WTC11 (cell line): ENCODE measurements at regions not wholly inside any gene's neighbourhood (a gene's known extent, or its start where the extent isn't known, plus 50 kb on each side); places are given as distances from the start of the nearest gene placed in this dataset.

Experiments used
- ATAC-seq: fragments of 200-7000 bp; cut with Tn5 transposase; 2 replicates; pipeline ENCODE4 v1.10.0; 2021; ENCODE audit warnings: mild to moderate bottlenecking, moderate library complexity
- CTCF ChIA-PET: fragments of 300-600 bp; sonication (Branson Sonifier 250); formaldehyde crosslinking; loops from one replicate; lab custom pipeline; 2021; ENCODE audit warnings: antibody characterized with exemption; lab: Charles Lee
- POLR2A ChIA-PET: fragments of 350-600 bp; sonication (Branson Sonifier 250); formaldehyde crosslinking; loops from one replicate; lab custom pipeline; 2021; ENCODE audit warnings: antibody characterized with exemption; lab: Charles Lee
- DNase-seq: peaks from one replicate; pipeline ENCODE4 v3.0.0; 2021; ENCODE audit warnings: low spot score
- H3K27ac Mint-ChIP-seq: 2 replicates; pipeline ENCODE4 v1.8.0; 2021; ENCODE audit warnings: mixed read lengths
- H3K27me3 Mint-ChIP-seq: 2 replicates; pipeline ENCODE4 v1.8.0; 2021; ENCODE audit warnings: low read depth, mild to moderate bottlenecking, moderate library complexity, mixed read lengths
- H3K36me3 Mint-ChIP-seq: 2 replicates; pipeline ENCODE4 v1.8.0; 2021; ENCODE audit warnings: mixed read lengths
- H3K4me1 Mint-ChIP-seq: 2 replicates; pipeline ENCODE4 v1.8.0; 2022; ENCODE audit warnings: mixed read lengths
- H3K4me3 Mint-ChIP-seq: 2 replicates; pipeline ENCODE4 v1.8.0; 2021; ENCODE audit warnings: mild to moderate bottlenecking, moderate library complexity, mixed read lengths
- H3K9me3 Mint-ChIP-seq: 2 replicates; pipeline ENCODE4 v1.8.0; 2021; ENCODE audit warnings: mixed read lengths
- E2F4 ChIP-seq: sonication (generic); formaldehyde crosslinking; IDR thresholded peaks from 2 replicates; pipeline ENCODE4 v1.8.1; 2022; ENCODE audit warnings: low read depth, mild to moderate bottlenecking, moderate library complexity, missing genetic modification reagents, borderline replicate concordance
- ESRRA ChIP-seq: sonication (generic); formaldehyde crosslinking; IDR thresholded peaks from 2 replicates; pipeline ENCODE4 v1.8.1; 2022; ENCODE audit warnings: mild to moderate bottlenecking, missing genetic modification reagents, borderline replicate concordance
- FOXJ3 ChIP-seq: sonication (generic); formaldehyde crosslinking; IDR thresholded peaks from 2 replicates; pipeline ENCODE4 v1.9.0; 2021; ENCODE audit warnings: missing genetic modification reagents, mild to moderate bottlenecking, borderline replicate concordance
- FOXK1 ChIP-seq: sonication (generic); formaldehyde crosslinking; IDR thresholded peaks from 2 replicates; pipeline ENCODE4 v1.8.0; 2022; ENCODE audit warnings: mild to moderate bottlenecking, moderate library complexity, missing genetic modification reagents
- FOXP1 ChIP-seq: sonication (generic); formaldehyde crosslinking; IDR thresholded peaks from 2 replicates; pipeline ENCODE4 v1.8.0; 2022; ENCODE audit warnings: missing genetic modification reagents, mild to moderate bottlenecking, moderate library complexity, borderline replicate concordance
- NR3C1 ChIP-seq: sonication (generic); formaldehyde crosslinking; conservative IDR thresholded peaks from 2 replicates; pipeline ENCODE4 v1.8.1; 2023; ENCODE audit warnings: low read depth, mild to moderate bottlenecking, missing genetic modification reagents
- SMAD4 ChIP-seq: sonication (generic); formaldehyde crosslinking; IDR thresholded peaks from 2 replicates; pipeline ENCODE4 v1.8.0; 2022; ENCODE audit warnings: mild to moderate bottlenecking, missing genetic modification reagents
- ZBTB43 ChIP-seq: sonication (generic); formaldehyde crosslinking; IDR thresholded peaks from 2 replicates; pipeline ENCODE4 v1.8.1; 2023; ENCODE audit warnings: mild to moderate bottlenecking, missing genetic modification reagents
- ZNF121 ChIP-seq: sonication (generic); formaldehyde crosslinking; IDR thresholded peaks from 2 replicates; pipeline ENCODE4 v1.8.0; 2023; ENCODE audit warnings: missing genetic modification reagents
- ZNF317 ChIP-seq: sonication (generic); formaldehyde crosslinking; IDR thresholded peaks from 2 replicates; pipeline ENCODE4 v1.8.1; 2023; ENCODE audit warnings: low read depth, mild to moderate bottlenecking, moderate library complexity, missing genetic modification reagents, borderline replicate concordance
- ZNF396 ChIP-seq: fragments of 250-450 bp; sonication (Bioruptor Pico); IDR thresholded peaks from 2 replicates; pipeline ENCODE4 v1.8.0; 2021; ENCODE audit warnings: mild to moderate bottlenecking, moderate library complexity, borderline replicate concordance
- TF ChIP-seq, protein P1 (sequence below): sonication (generic); formaldehyde crosslinking; IDR thresholded peaks from 2 replicates; pipeline ENCODE4 v1.8.1; 2022; ENCODE audit warnings: missing genetic modification reagents, borderline replicate concordance
- TF ChIP-seq, protein P2 (sequence below): sonication (generic); formaldehyde crosslinking; IDR thresholded peaks from 2 replicates; pipeline ENCODE4 v1.8.1; 2022; ENCODE audit warnings: mild to moderate bottlenecking, moderate library complexity, missing genetic modification reagents
- TF ChIP-seq, protein P3 (sequence below): sonication (generic); formaldehyde crosslinking; IDR thresholded peaks from 2 replicates; pipeline ENCODE4 v1.8.1; 2023; ENCODE audit warnings: mild to moderate bottlenecking, missing genetic modification reagents, borderline replicate concordance
- TF ChIP-seq, protein P4 (sequence below): fragments of 250-450 bp; sonication (Bioruptor Pico); IDR thresholded peaks from 2 replicates; pipeline ENCODE4 v1.9.0; 2021; ENCODE audit warnings: moderate library complexity, mild to moderate bottlenecking, inconsistent platforms, borderline replicate concordance
- TF ChIP-seq, protein P5 (sequence below): sonication (generic); formaldehyde crosslinking; IDR thresholded peaks from 2 replicates; pipeline ENCODE4 v1.8.1; 2022; ENCODE audit warnings: mild to moderate bottlenecking, missing genetic modification reagents, moderate library complexity, borderline replicate concordance
- TF ChIP-seq, protein P6 (sequence below): sonication (generic); formaldehyde crosslinking; IDR thresholded peaks from 2 replicates; pipeline ENCODE4 v1.8.1; 2023; ENCODE audit warnings: mild to moderate bottlenecking, moderate library complexity, missing genetic modification reagents
- TF ChIP-seq, protein P7 (sequence below): sonication (generic); formaldehyde crosslinking; IDR thresholded peaks from 2 replicates; pipeline ENCODE4 v1.8.0; 2022; ENCODE audit warnings: mild to moderate bottlenecking, missing genetic modification reagents

- H3K27ac Mint-ChIP-seq: no peak overlapping the region
- DNase-seq: no peak
- CTCF ChIA-PET: no interaction called here
- TF ChIP-seq, protein P1, sequence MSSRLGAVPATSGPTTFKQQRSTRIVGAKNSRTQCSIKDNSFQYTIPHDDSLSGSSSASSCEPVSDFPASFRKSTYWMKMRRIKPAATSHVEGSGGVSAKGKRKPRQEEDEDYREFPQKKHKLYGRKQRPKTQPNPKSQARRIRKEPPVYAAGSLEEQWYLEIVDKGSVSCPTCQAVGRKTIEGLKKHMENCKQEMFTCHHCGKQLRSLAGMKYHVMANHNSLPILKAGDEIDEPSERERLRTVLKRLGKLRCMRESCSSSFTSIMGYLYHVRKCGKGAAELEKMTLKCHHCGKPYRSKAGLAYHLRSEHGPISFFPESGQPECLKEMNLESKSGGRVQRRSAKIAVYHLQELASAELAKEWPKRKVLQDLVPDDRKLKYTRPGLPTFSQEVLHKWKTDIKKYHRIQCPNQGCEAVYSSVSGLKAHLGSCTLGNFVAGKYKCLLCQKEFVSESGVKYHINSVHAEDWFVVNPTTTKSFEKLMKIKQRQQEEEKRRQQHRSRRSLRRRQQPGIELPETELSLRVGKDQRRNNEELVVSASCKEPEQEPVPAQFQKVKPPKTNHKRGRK: no peak
- TF ChIP-seq SMAD4 (CRISPR knock-in tag): no peak
- TF ChIP-seq ZNF396 (CRISPR knock-in tag): no peak
- TF ChIP-seq ZBTB43 (CRISPR knock-in tag): no peak
- no peak for TF ChIP-seq E2F4 (CRISPR knock-in tag)
- no peak for TF ChIP-seq FOXP1 (CRISPR knock-in tag)
- no peak for TF ChIP-seq FOXJ3 (CRISPR knock-in tag)
- no peak for TF ChIP-seq ZNF121 (CRISPR knock-in tag)
- TF ChIP-seq ZNF317: no peak
- TF ChIP-seq, protein P2, sequence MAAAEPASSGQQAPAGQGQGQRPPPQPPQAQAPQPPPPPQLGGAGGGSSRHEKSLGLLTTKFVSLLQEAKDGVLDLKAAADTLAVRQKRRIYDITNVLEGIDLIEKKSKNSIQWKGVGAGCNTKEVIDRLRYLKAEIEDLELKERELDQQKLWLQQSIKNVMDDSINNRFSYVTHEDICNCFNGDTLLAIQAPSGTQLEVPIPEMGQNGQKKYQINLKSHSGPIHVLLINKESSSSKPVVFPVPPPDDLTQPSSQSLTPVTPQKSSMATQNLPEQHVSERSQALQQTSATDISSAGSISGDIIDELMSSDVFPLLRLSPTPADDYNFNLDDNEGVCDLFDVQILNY (CRISPR knock-in tag): no peak
- TF ChIP-seq FOXK1: no peak
- TF ChIP-seq, protein P3, sequence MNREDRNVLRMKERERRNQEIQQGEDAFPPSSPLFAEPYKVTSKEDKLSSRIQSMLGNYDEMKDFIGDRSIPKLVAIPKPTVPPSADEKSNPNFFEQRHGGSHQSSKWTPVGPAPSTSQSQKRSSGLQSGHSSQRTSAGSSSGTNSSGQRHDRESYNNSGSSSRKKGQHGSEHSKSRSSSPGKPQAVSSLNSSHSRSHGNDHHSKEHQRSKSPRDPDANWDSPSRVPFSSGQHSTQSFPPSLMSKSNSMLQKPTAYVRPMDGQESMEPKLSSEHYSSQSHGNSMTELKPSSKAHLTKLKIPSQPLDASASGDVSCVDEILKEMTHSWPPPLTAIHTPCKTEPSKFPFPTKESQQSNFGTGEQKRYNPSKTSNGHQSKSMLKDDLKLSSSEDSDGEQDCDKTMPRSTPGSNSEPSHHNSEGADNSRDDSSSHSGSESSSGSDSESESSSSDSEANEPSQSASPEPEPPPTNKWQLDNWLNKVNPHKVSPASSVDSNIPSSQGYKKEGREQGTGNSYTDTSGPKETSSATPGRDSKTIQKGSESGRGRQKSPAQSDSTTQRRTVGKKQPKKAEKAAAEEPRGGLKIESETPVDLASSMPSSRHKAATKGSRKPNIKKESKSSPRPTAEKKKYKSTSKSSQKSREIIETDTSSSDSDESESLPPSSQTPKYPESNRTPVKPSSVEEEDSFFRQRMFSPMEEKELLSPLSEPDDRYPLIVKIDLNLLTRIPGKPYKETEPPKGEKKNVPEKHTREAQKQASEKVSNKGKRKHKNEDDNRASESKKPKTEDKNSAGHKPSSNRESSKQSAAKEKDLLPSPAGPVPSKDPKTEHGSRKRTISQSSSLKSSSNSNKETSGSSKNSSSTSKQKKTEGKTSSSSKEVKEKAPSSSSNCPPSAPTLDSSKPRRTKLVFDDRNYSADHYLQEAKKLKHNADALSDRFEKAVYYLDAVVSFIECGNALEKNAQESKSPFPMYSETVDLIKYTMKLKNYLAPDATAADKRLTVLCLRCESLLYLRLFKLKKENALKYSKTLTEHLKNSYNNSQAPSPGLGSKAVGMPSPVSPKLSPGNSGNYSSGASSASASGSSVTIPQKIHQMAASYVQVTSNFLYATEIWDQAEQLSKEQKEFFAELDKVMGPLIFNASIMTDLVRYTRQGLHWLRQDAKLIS (CRISPR knock-in tag): no peak
- TF ChIP-seq ESRRA (CRISPR knock-in tag): no peak
- TF ChIP-seq, protein P4, sequence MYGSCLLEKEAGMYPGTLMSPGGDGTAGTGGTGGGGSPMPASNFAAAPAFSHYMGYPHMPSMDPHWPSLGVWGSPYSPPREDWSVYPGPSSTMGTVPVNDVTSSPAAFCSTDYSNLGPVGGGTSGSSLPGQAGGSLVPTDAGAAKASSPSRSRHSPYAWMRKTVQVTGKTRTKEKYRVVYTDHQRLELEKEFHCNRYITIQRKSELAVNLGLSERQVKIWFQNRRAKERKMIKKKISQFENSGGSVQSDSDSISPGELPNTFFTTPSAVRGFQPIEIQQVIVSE (CRISPR knock-in tag): no peak
- TF ChIP-seq, protein P5, sequence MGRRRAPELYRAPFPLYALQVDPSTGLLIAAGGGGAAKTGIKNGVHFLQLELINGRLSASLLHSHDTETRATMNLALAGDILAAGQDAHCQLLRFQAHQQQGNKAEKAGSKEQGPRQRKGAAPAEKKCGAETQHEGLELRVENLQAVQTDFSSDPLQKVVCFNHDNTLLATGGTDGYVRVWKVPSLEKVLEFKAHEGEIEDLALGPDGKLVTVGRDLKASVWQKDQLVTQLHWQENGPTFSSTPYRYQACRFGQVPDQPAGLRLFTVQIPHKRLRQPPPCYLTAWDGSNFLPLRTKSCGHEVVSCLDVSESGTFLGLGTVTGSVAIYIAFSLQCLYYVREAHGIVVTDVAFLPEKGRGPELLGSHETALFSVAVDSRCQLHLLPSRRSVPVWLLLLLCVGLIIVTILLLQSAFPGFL (CRISPR knock-in tag): no peak
- TF ChIP-seq, protein P6, sequence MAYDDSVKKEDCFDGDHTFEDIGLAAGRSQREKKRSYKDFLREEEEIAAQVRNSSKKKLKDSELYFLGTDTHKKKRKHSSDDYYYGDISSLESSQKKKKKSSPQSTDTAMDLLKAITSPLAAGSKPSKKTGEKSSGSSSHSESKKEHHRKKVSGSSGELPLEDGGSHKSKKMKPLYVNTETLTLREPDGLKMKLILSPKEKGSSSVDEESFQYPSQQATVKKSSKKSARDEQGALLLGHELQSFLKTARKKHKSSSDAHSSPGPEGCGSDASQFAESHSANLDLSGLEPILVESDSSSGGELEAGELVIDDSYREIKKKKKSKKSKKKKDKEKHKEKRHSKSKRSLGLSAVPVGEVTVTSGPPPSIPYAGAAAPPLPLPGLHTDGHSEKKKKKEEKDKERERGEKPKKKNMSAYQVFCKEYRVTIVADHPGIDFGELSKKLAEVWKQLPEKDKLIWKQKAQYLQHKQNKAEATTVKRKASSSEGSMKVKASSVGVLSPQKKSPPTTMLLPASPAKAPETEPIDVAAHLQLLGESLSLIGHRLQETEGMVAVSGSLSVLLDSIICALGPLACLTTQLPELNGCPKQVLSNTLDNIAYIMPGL (CRISPR knock-in tag): no peak
- no peak for TF ChIP-seq NR3C1 (CRISPR knock-in tag)
- TF ChIP-seq, protein P7, sequence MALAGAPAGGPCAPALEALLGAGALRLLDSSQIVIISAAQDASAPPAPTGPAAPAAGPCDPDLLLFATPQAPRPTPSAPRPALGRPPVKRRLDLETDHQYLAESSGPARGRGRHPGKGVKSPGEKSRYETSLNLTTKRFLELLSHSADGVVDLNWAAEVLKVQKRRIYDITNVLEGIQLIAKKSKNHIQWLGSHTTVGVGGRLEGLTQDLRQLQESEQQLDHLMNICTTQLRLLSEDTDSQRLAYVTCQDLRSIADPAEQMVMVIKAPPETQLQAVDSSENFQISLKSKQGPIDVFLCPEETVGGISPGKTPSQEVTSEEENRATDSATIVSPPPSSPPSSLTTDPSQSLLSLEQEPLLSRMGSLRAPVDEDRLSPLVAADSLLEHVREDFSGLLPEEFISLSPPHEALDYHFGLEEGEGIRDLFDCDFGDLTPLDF (CRISPR knock-in tag): no peak
- POLR2A ChIA-PET: no interaction called here
- H3K27me3 Mint-ChIP-seq: no peaks in the 10 kb centered on the region
- no peak overlapping the region for H3K4me3 Mint-ChIP-seq
- H3K4me1 Mint-ChIP-seq: no peaks in the 10 kb centered on the region
- no peaks in the 10 kb centered on the region for H3K36me3 Mint-ChIP-seq
- H3K9me3 Mint-ChIP-seq: peaks cover 9% of the 10 kb centered on the region
- ATAC-seq: no peak
Measured at GRCh38 chr7:15886626-15887025, 200.1 kb upstream of the MEOX2 start.
